ENCODE measurements at regions not wholly inside any gene's neighbourhood (a gene's known extent, or its start where the extent isn't known, plus 50 kb on each side); places are given as distances from the start of the nearest gene placed in this dataset.

DNA sequence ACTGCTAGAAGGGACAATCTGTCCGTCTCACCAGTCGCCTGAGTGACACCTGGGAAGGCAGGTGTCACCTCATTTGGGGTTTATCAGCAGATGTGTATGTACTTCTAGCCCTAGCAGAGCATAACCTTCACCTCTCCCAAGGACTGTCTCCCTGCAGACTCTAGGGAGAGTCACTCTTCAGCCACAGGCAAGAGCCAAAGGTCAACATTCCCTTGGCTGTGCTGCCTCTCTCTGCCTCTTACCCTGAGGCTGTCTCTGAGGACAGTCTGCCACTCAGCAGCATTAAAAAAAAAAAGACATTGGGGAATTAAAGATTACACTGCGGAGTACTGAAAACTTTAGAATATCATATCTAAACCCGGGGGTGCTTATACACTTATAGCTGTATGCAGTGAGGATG is 377.7 kb upstream of the FZD8 start:
- no peaks in the 10 kb centered on the region for H3K4me1 ChIP-seq
- H3K27me3 ChIP-seq: no peaks in the 10 kb centered on the region
- no peaks in the 10 kb centered on the region for H3K9me3 ChIP-seq
- no peak for DNase-seq (ENCODE audit: low spot score in 2 of 2)
- H3K4me3 ChIP-seq: no peak overlapping the region
- H3K36me3 ChIP-seq: no peaks in the 10 kb centered on the region
- H3K27ac ChIP-seq: no peak overlapping the region
- 91% methylated on average over 4 of the region's 4 CpGs for WGBS
- TF ChIP-seq CTCF (IDR thresholded peaks at IDR 0.05): no peak
- TF ChIP-seq EP300 (IDR thresholded peaks at IDR 0.05): no peak
- TF ChIP-seq POLR2AphosphoS5 (IDR thresholded peaks at IDR 0.05): no peak
- TF ChIP-seq POLR2A (IDR thresholded peaks at IDR 0.05): no peak

- 90% methylated on average over 5 of the region's 5 CpGs for WGBS
- H3K4me3 ChIP-seq: no peak overlapping the region
- no peaks in the 10 kb centered on the region for H3K36me3 ChIP-seq
- H3K27me3 ChIP-seq: no peaks in the 10 kb centered on the region
- TF ChIP-seq CTCF (IDR thresholded peaks at IDR 0.05) (no peak), EP300 (IDR thresholded peaks at IDR 0.05) (no peak), POLR2AphosphoS5 (IDR thresholded peaks at IDR 0.05) (no peak), POLR2A (IDR thresholded peaks at IDR 0.05) (no peak)
- no peaks in the 10 kb centered on the region for H3K4me1 ChIP-seq
- no peak overlapping the region for H3K27ac ChIP-seq
- no peaks in the 10 kb centered on the region for H3K9me3 ChIP-seq
- DNase-seq (ENCODE audit: low spot score in 2 of 2): no peak
These were observed 376.9 kb upstream of the FZD8 start for GRCh38 chr10:36018996-36019395.

DNA sequence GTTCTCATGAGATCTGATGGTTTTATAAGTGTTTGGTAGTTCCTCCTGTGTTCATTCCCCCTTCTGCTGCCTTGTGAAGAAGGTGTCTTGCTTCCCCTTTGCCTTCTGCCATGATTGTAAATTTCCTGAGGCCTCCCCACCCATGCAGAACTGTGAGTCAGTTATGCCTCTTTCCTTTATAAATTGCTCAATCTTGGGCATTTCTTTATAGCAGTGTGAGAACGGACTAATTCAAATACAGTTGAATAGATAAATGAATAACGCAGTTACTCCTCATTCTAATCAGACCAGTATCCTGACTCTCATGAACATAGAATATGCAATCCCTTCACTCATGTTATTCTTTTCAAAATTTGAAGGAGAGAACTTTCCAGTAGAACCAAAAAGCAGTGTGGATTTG is 375.0 kb upstream of the FZD8 start:
- Histone ChIP-seq H3K27me3 (no peaks in the 10 kb centered on the region), H3K4me3 (no peak overlapping the region), H3K27ac (no peak overlapping the region), H3K36me3 (no peaks in the 10 kb centered on the region), H3K9me3 (no peaks in the 10 kb centered on the region), H3K4me1 (no peaks in the 10 kb centered on the region)
- no peak for DNase-seq (ENCODE audit: low spot score in 2 of 2)
- TF ChIP-seq CTCF (IDR thresholded peaks at IDR 0.05) (no peak), EP300 (IDR thresholded peaks at IDR 0.05) (no peak), POLR2A (IDR thresholded peaks at IDR 0.05) (no peak), POLR2AphosphoS5 (IDR thresholded peaks at IDR 0.05) (no peak)
- WGBS: 76% methylated on average over 2 of the region's 2 CpGs

DNA sequence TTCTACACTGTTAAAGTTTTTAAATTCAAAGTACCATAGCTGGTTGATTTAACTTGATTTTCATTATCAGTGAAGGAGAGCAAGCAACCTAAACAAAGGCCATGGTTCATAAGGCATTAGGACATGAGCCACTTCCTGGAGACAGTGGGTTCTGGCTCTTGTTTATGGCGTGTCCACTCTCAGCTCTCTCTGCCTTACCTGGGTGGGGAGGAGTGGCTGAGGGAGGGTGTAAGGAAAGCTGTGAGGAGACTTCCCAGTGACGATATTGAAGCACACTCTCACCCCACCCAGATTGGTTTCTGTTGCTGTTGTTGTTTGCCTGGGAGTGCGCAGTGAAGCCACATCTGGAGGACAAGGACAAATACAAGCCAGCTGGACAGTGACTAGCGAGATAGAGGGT is 365.3 kb upstream of the FZD8 start:
- Histone ChIP-seq H3K27ac (no peak overlapping the region), H3K4me1 (no peaks in the 10 kb centered on the region), H3K9me3 (no peaks in the 10 kb centered on the region), H3K4me3 (no peak overlapping the region), H3K27me3 (no peaks in the 10 kb centered on the region), H3K36me3 (no peaks in the 10 kb centered on the region)
- TF ChIP-seq CTCF (IDR thresholded peaks at IDR 0.05) (no peak), EP300 (IDR thresholded peaks at IDR 0.05) (no peak), POLR2AphosphoS5 (IDR thresholded peaks at IDR 0.05) (no peak), POLR2A (IDR thresholded peaks at IDR 0.05) (no peak)
- 88% methylated on average over 4 of the region's 4 CpGs for WGBS
- DNase-seq (ENCODE audit: low spot score in 2 of 2): no peak

- no peak for DNase-seq (ENCODE audit: low spot score in 2 of 2)
- H3K27me3 ChIP-seq: no peaks in the 10 kb centered on the region
- H3K4me1 ChIP-seq: no peaks in the 10 kb centered on the region
- WGBS: 100% methylated on average over 1 of the region's 7 CpGs
- H3K36me3 ChIP-seq: no peaks in the 10 kb centered on the region
- no peak overlapping the region for H3K4me3 ChIP-seq
- H3K9me3 ChIP-seq: no peaks in the 10 kb centered on the region
- no peak overlapping the region for H3K27ac ChIP-seq
- TF ChIP-seq POLR2A (IDR thresholded peaks at IDR 0.05): no peak
- TF ChIP-seq POLR2AphosphoS5 (IDR thresholded peaks at IDR 0.05): no peak
- no peak for TF ChIP-seq EP300 (IDR thresholded peaks at IDR 0.05)
These were observed 361.6 kb upstream of the FZD8 start for GRCh38 chr10:36003688-36004087.

DNA sequence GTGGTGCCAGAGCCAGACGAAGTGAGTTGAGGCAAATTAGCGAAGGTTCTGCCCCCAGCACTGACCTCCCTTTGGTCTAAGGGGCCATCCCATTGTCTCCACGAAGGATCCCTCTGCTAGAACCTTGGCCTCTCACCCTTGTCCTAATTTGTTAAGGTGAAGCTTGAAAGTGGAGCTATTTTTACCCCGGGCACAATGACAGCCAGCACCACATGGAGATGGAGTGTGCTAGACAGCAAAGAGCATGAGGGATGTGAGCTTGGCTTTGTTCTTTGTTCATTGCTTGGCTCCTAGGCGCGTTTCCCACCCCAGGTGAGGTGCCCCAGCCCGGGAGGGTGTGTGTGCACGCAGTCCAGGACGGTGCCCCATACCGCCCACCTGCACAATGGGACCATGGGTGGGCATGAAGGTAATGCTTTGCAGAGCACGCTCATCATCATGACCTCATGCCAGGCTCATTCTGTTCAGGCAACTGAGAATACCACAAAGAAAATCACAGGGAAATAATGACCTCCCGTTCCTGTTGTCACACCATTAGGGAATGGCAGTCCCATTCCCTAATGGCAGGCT is 361.0 kb upstream of the FZD8 start:
- Histone ChIP-seq H3K4me1 (no peaks in the 10 kb centered on the region), H3K27ac (no peak overlapping the region), H3K9me3 (no peaks in the 10 kb centered on the region), H3K36me3 (no peaks in the 10 kb centered on the region), H3K27me3 (no peaks in the 10 kb centered on the region), H3K4me3 (no peak overlapping the region)
- DNase-seq (ENCODE audit: low spot score in 2 of 2): no peak
- TF ChIP-seq EP300 (IDR thresholded peaks at IDR 0.05): no peak
- TF ChIP-seq POLR2AphosphoS5 (IDR thresholded peaks at IDR 0.05): no peak
- TF ChIP-seq POLR2A (IDR thresholded peaks at IDR 0.05): no peak
- TF ChIP-seq CTCF (IDR thresholded peaks at IDR 0.05): no peak
- WGBS: 72% methylated on average over 12 of the region's 12 CpGs
